ENCODE measurements at regions not wholly inside any gene's neighbourhood (a gene's known extent, or its start where the extent isn't known, plus 50 kb on each side); places are given as distances from the start of the nearest gene placed in this dataset.

GRCh38 chr3:89946884-89947283 lies 839.5 kb downstream of the EPHA3 start:
- DNase-seq (ENCODE audit: low read depth) (no peak), FAIRE-seq (peak; percentile 13)
- TF ChIP-seq CTCF (IDR thresholded peaks at IDR 0.05; ENCODE audit: insufficient read depth, low read length, severe bottlenecking): no peak
- H3K4me3 ChIP-seq (ENCODE audit: low read depth, low read length): no peak overlapping the region
- no peaks in the 10 kb centered on the region for H3K36me3 ChIP-seq (ENCODE audit: control insufficient read depth, insufficient read depth, low read length)
- no peaks in the 10 kb centered on the region for H3K27me3 ChIP-seq (ENCODE audit: control insufficient read depth, insufficient read depth, low read length)

- H3K4me3 ChIP-seq (ENCODE audit: low read depth, low read length): no peak overlapping the region
- H3K36me3 ChIP-seq (ENCODE audit: control insufficient read depth, insufficient read depth, low read length): no peaks in the 10 kb centered on the region
- H3K27me3 ChIP-seq (ENCODE audit: control insufficient read depth, insufficient read depth, low read length): no peaks in the 10 kb centered on the region
- TF ChIP-seq CTCF (IDR thresholded peaks at IDR 0.05; ENCODE audit: insufficient read depth, low read length, severe bottlenecking): no peak
- no peak for DNase-seq (ENCODE audit: low read depth)
- FAIRE-seq: no peak
These were observed 840.0 kb downstream of the EPHA3 start for GRCh38 chr3:89947337-89947954.

- no peak for TF ChIP-seq CTCF (IDR thresholded peaks at IDR 0.05; ENCODE audit: insufficient read depth, low read length, severe bottlenecking)
- Histone ChIP-seq H3K36me3 (ENCODE audit: control insufficient read depth, insufficient read depth, low read length) (no peaks in the 10 kb centered on the region), H3K4me3 (ENCODE audit: low read depth, low read length) (no peak overlapping the region), H3K27me3 (ENCODE audit: control insufficient read depth, insufficient read depth, low read length) (no peaks in the 10 kb centered on the region)
- FAIRE-seq (no peak), DNase-seq (ENCODE audit: low read depth) (no peak)
These were observed 840.6 kb downstream of the EPHA3 start for GRCh38 chr3:89948008-89948407.

DNA sequence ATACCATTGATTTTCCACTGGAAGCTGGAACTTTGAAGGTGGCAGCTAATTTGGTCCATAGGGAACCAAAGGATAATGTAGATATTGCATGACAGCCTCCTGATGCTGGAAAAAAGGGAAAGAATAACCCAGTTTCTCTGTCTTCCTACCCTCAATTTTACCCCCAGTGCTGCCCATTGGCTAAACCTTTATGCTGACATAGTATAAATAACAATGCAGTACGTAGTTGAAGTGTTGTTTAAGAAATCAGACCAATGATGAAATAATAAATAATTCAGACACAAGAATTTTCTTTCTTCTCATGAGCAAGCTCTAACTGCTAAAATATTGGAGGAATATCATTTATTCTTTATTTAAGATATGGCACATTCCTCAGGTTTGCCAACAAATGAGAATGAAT lies 843.4 kb downstream of the EPHA3 start:
- no peak for DNase-seq (ENCODE audit: low read depth)
- no peak overlapping the region for H3K4me3 ChIP-seq (ENCODE audit: low read depth, low read length)
- no peak for FAIRE-seq
- no peaks in the 10 kb centered on the region for H3K27me3 ChIP-seq (ENCODE audit: control insufficient read depth, insufficient read depth, low read length)
- no peak for TF ChIP-seq CTCF (IDR thresholded peaks at IDR 0.05; ENCODE audit: insufficient read depth, low read length, severe bottlenecking)
- no peaks in the 10 kb centered on the region for H3K36me3 ChIP-seq (ENCODE audit: control insufficient read depth, insufficient read depth, low read length)

- no peak for TF ChIP-seq CTCF (IDR thresholded peaks at IDR 0.05; ENCODE audit: insufficient read depth, low read length, severe bottlenecking)
- no peak overlapping the region for H3K4me3 ChIP-seq (ENCODE audit: low read depth, low read length)
- no peak for FAIRE-seq
- no peaks in the 10 kb centered on the region for H3K36me3 ChIP-seq (ENCODE audit: control insufficient read depth, insufficient read depth, low read length)
- no peaks in the 10 kb centered on the region for H3K27me3 ChIP-seq (ENCODE audit: control insufficient read depth, insufficient read depth, low read length)
- DNase-seq (ENCODE audit: low read depth): peak; percentile 3
These were observed 846.7 kb downstream of the EPHA3 start for GRCh38 chr3:89954137-89954536.

DNA sequence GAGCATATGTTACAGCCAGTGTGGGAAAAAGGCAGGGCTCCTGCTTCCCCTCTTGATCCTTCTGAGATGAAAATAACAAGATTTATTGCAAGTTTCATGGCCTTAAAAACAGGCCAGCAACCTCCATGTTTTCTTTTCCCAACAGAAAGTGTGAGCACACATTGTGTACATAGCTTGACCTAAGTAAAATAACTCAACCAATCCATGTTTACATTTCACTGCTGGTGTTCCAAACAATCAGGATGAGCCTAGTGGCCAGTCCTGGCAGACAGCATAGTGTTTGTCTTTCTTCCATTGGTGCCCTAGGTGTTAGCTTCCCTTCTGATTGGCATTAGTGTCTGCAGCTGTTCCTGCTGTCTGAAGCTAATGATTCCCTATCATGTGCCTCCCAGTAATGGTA lies 847.7 kb downstream of the EPHA3 start:
- DNase-seq (ENCODE audit: low read depth): no peak
- TF ChIP-seq CTCF (IDR thresholded peaks at IDR 0.05; ENCODE audit: insufficient read depth, low read length, severe bottlenecking): no peak
- no peak overlapping the region for H3K4me3 ChIP-seq (ENCODE audit: low read depth, low read length)
- no peaks in the 10 kb centered on the region for H3K36me3 ChIP-seq (ENCODE audit: control insufficient read depth, insufficient read depth, low read length)
- no peaks in the 10 kb centered on the region for H3K27me3 ChIP-seq (ENCODE audit: control insufficient read depth, insufficient read depth, low read length)
- FAIRE-seq: no peak
